Muscle layer of duodenum (tissue), 2 donors: ENCODE measurements at regions not wholly inside any gene's neighbourhood (a gene's known extent, or its start where the extent isn't known, plus 50 kb on each side); places are given as distances from the start of the nearest gene placed in this dataset.

Source experiments
- H3K27ac ChIP-seq: one replicate; pipeline ENCODE4 v1.7.0; 2013; ENCODE audit warnings: mild to moderate bottlenecking, low read length
- H3K27me3 ChIP-seq: one replicate; pipeline ENCODE4 v1.7.0; 2013; ENCODE audit warnings: low read depth, mild to moderate bottlenecking, control low read depth, low read length
- H3K36me3 ChIP-seq, 2 donors: one replicate each; pipeline ENCODE4 v1.7.0; 2013; ENCODE audit warnings: low read length in 2 of 2, control low read depth in 1 of 2, mild to moderate bottlenecking in 1 of 2; ENCODE audit not compliant: insufficient read depth in 2 of 2, control insufficient read depth in 1 of 2
- H3K4me1 ChIP-seq, 2 donors: one replicate each; pipeline ENCODE4 v1.7.0; 2013; ENCODE audit warnings: low read length in 2 of 2, mild to moderate bottlenecking in 2 of 2, control low read depth in 1 of 2, moderate library complexity in 1 of 2; ENCODE audit not compliant: insufficient read depth in 2 of 2, control insufficient read depth in 1 of 2
- H3K4me3 ChIP-seq, 2 donors: one replicate each; pipeline ENCODE4 v1.7.0; 2013; ENCODE audit warnings: low read length in 2 of 2, low read depth in 1 of 2, mild to moderate bottlenecking in 1 of 2
- H3K9me3 ChIP-seq, 2 donors: one replicate each; pipeline ENCODE4 v1.7.0; 2013; ENCODE audit warnings: low read length in 2 of 2, control low read depth in 1 of 2, mild to moderate bottlenecking in 1 of 2; ENCODE audit not compliant: control insufficient read depth in 1 of 2
- donor health status: healthy.

- H3K27me3 ChIP-seq, result no peaks in the 10 kb centered on the region
- no peaks in the 10 kb centered on the region for H3K36me3 ChIP-seq
- no peaks in the 10 kb centered on the region for H3K9me3 ChIP-seq
- H3K4me3 ChIP-seq, result no peak overlapping the region
- no peaks in the 10 kb centered on the region for H3K4me1 ChIP-seq
- no peak overlapping the region for H3K27ac ChIP-seq
These were observed 179.9 kb upstream of the NCKAP5 start for GRCh38 chr2:133748007-133748700.

- peaks cover 0 to 4% of the 10 kb centered on the region in 2 donors for H3K4me1 ChIP-seq
- H3K36me3 ChIP-seq, result no peaks in the 10 kb centered on the region
- H3K4me3 ChIP-seq, result no peak overlapping the region
- no peaks in the 10 kb centered on the region for H3K9me3 ChIP-seq
- no peaks in the 10 kb centered on the region for H3K27me3 ChIP-seq
- H3K27ac ChIP-seq, result no peak overlapping the region
These were observed 185.4 kb upstream of the NCKAP5 start for GRCh38 chr2:133753665-133754064.

- H3K4me1 ChIP-seq, result peaks cover 0 to 4% of the 10 kb centered on the region in 2 donors
- no peak overlapping the region for H3K27ac ChIP-seq
- no peaks in the 10 kb centered on the region for H3K9me3 ChIP-seq
- no peaks in the 10 kb centered on the region for H3K27me3 ChIP-seq
- H3K4me3 ChIP-seq, result no peak overlapping the region
- H3K36me3 ChIP-seq, result no peaks in the 10 kb centered on the region
These were observed 187.4 kb upstream of the NCKAP5 start for GRCh38 chr2:133755480-133756300.

- peaks cover 0 to 4% of the 10 kb centered on the region in 2 donors for H3K4me1 ChIP-seq
- H3K4me3 ChIP-seq, result no peak overlapping the region
- no peaks in the 10 kb centered on the region for H3K36me3 ChIP-seq
- no peaks in the 10 kb centered on the region for H3K27me3 ChIP-seq
- H3K9me3 ChIP-seq, result no peaks in the 10 kb centered on the region
- H3K27ac ChIP-seq, result no peak overlapping the region
These were observed 188.6 kb upstream of the NCKAP5 start for GRCh38 chr2:133756833-133757232.

- Histone ChIP-seq H3K4me3 (no peak overlapping the region), H3K9me3 (no peaks in the 10 kb centered on the region), H3K4me1 (peaks cover 0 to 4% of the 10 kb centered on the region in 2 donors), H3K27ac (no peak overlapping the region), H3K27me3 (no peaks in the 10 kb centered on the region), H3K36me3 (no peaks in the 10 kb centered on the region)
These were observed 192.1 kb upstream of the NCKAP5 start for GRCh38 chr2:133760376-133760775.

- Histone ChIP-seq H3K4me3 (no peak overlapping the region), H3K9me3 (no peaks in the 10 kb centered on the region), H3K36me3 (no peaks in the 10 kb centered on the region), H3K27ac (no peak overlapping the region), H3K27me3 (no peaks in the 10 kb centered on the region), H3K4me1 (no peaks in the 10 kb centered on the region)
These were observed 197.4 kb upstream of the NCKAP5 start for GRCh38 chr2:133765658-133766057.

GRCh38 chr2:133766164-133766832, 198.0 kb upstream of the NCKAP5 start:
- H3K27ac ChIP-seq, result no peak overlapping the region
- H3K4me3 ChIP-seq, result no peak overlapping the region
- no peaks in the 10 kb centered on the region for H3K27me3 ChIP-seq
- no peaks in the 10 kb centered on the region for H3K9me3 ChIP-seq
- no peaks in the 10 kb centered on the region for H3K4me1 ChIP-seq
- H3K36me3 ChIP-seq, result no peaks in the 10 kb centered on the region

GRCh38 chr2:133768256-133768655, 200.0 kb upstream of the NCKAP5 start:
- Histone ChIP-seq H3K4me1 (peaks cover 0 to 2% of the 10 kb centered on the region in 2 donors), H3K27ac (no peak overlapping the region), H3K4me3 (no peak overlapping the region), H3K27me3 (no peaks in the 10 kb centered on the region), H3K36me3 (no peaks in the 10 kb centered on the region), H3K9me3 (no peaks in the 10 kb centered on the region)

- Histone ChIP-seq H3K27me3 (no peaks in the 10 kb centered on the region), H3K4me1 (peaks cover 0 to 8% of the 10 kb centered on the region in 2 donors), H3K4me3 (no peak overlapping the region), H3K36me3 (no peaks in the 10 kb centered on the region), H3K9me3 (no peaks in the 10 kb centered on the region), H3K27ac (no peak overlapping the region)
These were observed 200.6 kb upstream of the NCKAP5 start for GRCh38 chr2:133768658-133769435.

GRCh38 chr2:133773854-133774653, 205.8 kb upstream of the NCKAP5 start:
- no peak overlapping the region for H3K27ac ChIP-seq
- H3K4me1 ChIP-seq, result peaks cover 0 to 12% of the 10 kb centered on the region in 2 donors
- no peak overlapping the region for H3K4me3 ChIP-seq
- no peaks in the 10 kb centered on the region for H3K27me3 ChIP-seq
- no peaks in the 10 kb centered on the region for H3K9me3 ChIP-seq
- no peaks in the 10 kb centered on the region for H3K36me3 ChIP-seq
